HG03439 (cell line): ENCODE measurements at regions not wholly inside any gene's neighbourhood (a gene's known extent, or its start where the extent isn't known, plus 50 kb on each side); places are given as distances from the start of the nearest gene placed in this dataset.
"Not testable (repeated sequence)": the region's sequence is repeated elsewhere in the genome, so short reads cannot be mapped to it uniquely, and the experiment has no call there.

Experiments
- ATAC-seq: cut with Tn5 transposase; IDR thresholded peaks from one replicate; pipeline ENCODE4 v1.9.1; 2021; ENCODE audit warnings: mild to moderate bottlenecking, moderate library complexity; ENCODE audit not compliant: unreplicated experiment

- no peak for ATAC-seq
Observed at GRCh38 chr4:181757910-181758660, 485.1 kb upstream of the TENM3 start.

GRCh38 chr4:181760560-181760959 is 482.6 kb upstream of the TENM3 start:
- ATAC-seq, result no peak

GRCh38 chr4:181761156-181761555 is 482.0 kb upstream of the TENM3 start:
- ATAC-seq, result no peak

- no peak for ATAC-seq
Observed at GRCh38 chr4:181766061-181766548, 477.1 kb upstream of the TENM3 start.

- no peak for ATAC-seq
Observed at GRCh38 chr4:181770971-181771370, 472.2 kb upstream of the TENM3 start.

- ATAC-seq, result no peak
Observed at GRCh38 chr4:181775298-181775697, 467.9 kb upstream of the TENM3 start.

GRCh38 chr4:181776264-181777054 is 466.7 kb upstream of the TENM3 start:
- ATAC-seq, result no peak

GRCh38 chr4:181777518-181777917 is 465.7 kb upstream of the TENM3 start:
- no peak for ATAC-seq

- ATAC-seq, result no peak
Observed at GRCh38 chr4:181784881-181785280, 458.3 kb upstream of the TENM3 start.

GRCh38 chr4:181792641-181793040 is 450.6 kb upstream of the TENM3 start:
- no peak for ATAC-seq

- no peak for ATAC-seq
Observed at GRCh38 chr4:181793096-181793495, 450.1 kb upstream of the TENM3 start.

GRCh38 chr4:181796502-181796901 is 446.7 kb upstream of the TENM3 start:
- ATAC-seq, result no peak

GRCh38 chr4:181798536-181798935 is 444.7 kb upstream of the TENM3 start:
- no peak for ATAC-seq

GRCh38 chr4:181799561-181800069 is 443.6 kb upstream of the TENM3 start:
- no peak for ATAC-seq

- ATAC-seq, result no peak
Observed at GRCh38 chr4:181802207-181802606, 441.0 kb upstream of the TENM3 start.

- ATAC-seq, result no peak
Observed at GRCh38 chr4:181807771-181808170, 435.4 kb upstream of the TENM3 start.

GRCh38 chr4:181810711-181811110 is 432.5 kb upstream of the TENM3 start:
- ATAC-seq, result no peak

- not testable (repeated sequence) for ATAC-seq
Observed at GRCh38 chr4:181811550-181811949, 431.7 kb upstream of the TENM3 start.

- ATAC-seq, result no peak
Observed at GRCh38 chr4:181819946-181820345, 423.3 kb upstream of the TENM3 start.

- no peak for ATAC-seq
Observed at GRCh38 chr4:181820553-181820952, 422.6 kb upstream of the TENM3 start.

- ATAC-seq, result no peak
Observed at GRCh38 chr4:181821039-181822004, 421.9 kb upstream of the TENM3 start.
